GM23248 (cell line): ENCODE measurements at regions not wholly inside any gene's neighbourhood (a gene's known extent, or its start where the extent isn't known, plus 50 kb on each side); places are given as distances from the start of the nearest gene placed in this dataset.

ENCODE experiments used
- DNase-seq: peaks from one replicate; pipeline ENCODE4 v3.0.0-alpha.2; 2015
- H2AFZ ChIP-seq: fragments of 200-600 bp; sonication (generic); 2 replicates; pipeline ENCODE4 v1.6.1; 2016; ENCODE audit warnings: antibody characterized with exemption
- H3F3A ChIP-seq: fragments of 200-600 bp; sonication (generic); 2 replicates; pipeline ENCODE4 v1.6.1; 2016; ENCODE audit warnings: mild to moderate bottlenecking, antibody characterized with exemption, mixed run types; ENCODE audit not compliant: insufficient read depth
- H3K27ac ChIP-seq: fragments of 200-600 bp; sonication (generic); 2 replicates; pipeline ENCODE4 v1.5.1; 2016; ENCODE audit warnings: mild to moderate bottlenecking
- H3K27me3 ChIP-seq: fragments of 200-600 bp; sonication (generic); replicated peaks from 2 replicates; pipeline ENCODE4 v1.6.1; 2016; ENCODE audit warnings: mild to moderate bottlenecking; ENCODE audit not compliant: insufficient read depth
- H3K36me3 ChIP-seq: fragments of 200-600 bp; sonication (generic); 2 replicates; pipeline ENCODE4 v1.6.1; 2016; ENCODE audit warnings: low read depth, mild to moderate bottlenecking
- H3K4me1 ChIP-seq: fragments of 200-600 bp; sonication (generic); 2 replicates; pipeline ENCODE4 v1.6.1; 2016; ENCODE audit warnings: mild to moderate bottlenecking; ENCODE audit not compliant: insufficient read depth
- H3K4me2 ChIP-seq: fragments of 200-600 bp; sonication (generic); one replicate; pipeline ENCODE4 v1.6.1; 2016; ENCODE audit warnings: mild to moderate bottlenecking; ENCODE audit not compliant: unreplicated experiment
- H3K4me3 ChIP-seq: fragments of 200-600 bp; sonication (generic); 2 replicates; pipeline ENCODE4 v1.5.1; 2016; ENCODE audit warnings: mild to moderate bottlenecking
- H3K79me2 ChIP-seq: fragments of 200-600 bp; sonication (generic); 2 replicates; pipeline ENCODE4 v1.6.1; 2016; ENCODE audit warnings: mild to moderate bottlenecking; ENCODE audit not compliant: insufficient read depth
- H3K9ac ChIP-seq: fragments of 200-600 bp; sonication (generic); 2 replicates; pipeline ENCODE4 v1.6.1; 2016; ENCODE audit warnings: mild to moderate bottlenecking
- H3K9me2 ChIP-seq: fragments of 200-600 bp; sonication (generic); 2 replicates; pipeline ENCODE4 v1.6.1; 2016; ENCODE audit warnings: mixed run types, mild to moderate bottlenecking, moderate library complexity; ENCODE audit not compliant: insufficient read depth
- H3K9me3 ChIP-seq: fragments of 200-600 bp; sonication (generic); one replicate; pipeline ENCODE4 v1.6.1; 2017; ENCODE audit warnings: low read depth
- H4K20me1 ChIP-seq: fragments of 200-600 bp; sonication (generic); 2 replicates; pipeline ENCODE4 v1.6.0; 2016; ENCODE audit not compliant: insufficient read depth
- EZH2 ChIP-seq: fragments of 200-600 bp; sonication (generic); IDR thresholded peaks from 2 replicates; pipeline ENCODE4 v1.6.1; 2018; ENCODE audit warnings: antibody characterized with exemption, mild to moderate bottlenecking; ENCODE audit not compliant: insufficient read depth, poor library complexity, severe bottlenecking
- EZH2phosphoT487 ChIP-seq: fragments of 200-600 bp; sonication (generic); IDR thresholded peaks from 2 replicates; pipeline ENCODE4 v1.6.1; 2018; ENCODE audit warnings: antibody characterized with exemption, moderate library complexity, mild to moderate bottlenecking, low read depth; ENCODE audit not compliant: insufficient read depth
- WGBS, 2 experiments: methylation state at CpG; one replicate each; pipeline ENCODE4 v1.1.6; 2015 to 2017; ENCODE audit warnings: low lambda C conversion rate in 2 of 2, low coverage in 1 of 2; ENCODE audit errors: missing lambda C conversion rate in 2 of 2; 5-methylcytosine and 5-hydroxymethylcytosine counted together
- in situ Hi-C: fragments of 300-500 bp; cut with MboI; formaldehyde crosslinking; loops from 2 replicates; pipeline ENCODE4 v1.15.0; 2020

- 8 to 13% methylated on average over 2 of the region's 2 CpGs for WGBS, 2 experiments
- H3K4me1 ChIP-seq: no peaks in the 10 kb centered on the region
- in situ Hi-C loops: no loop called here
Measured at GRCh38 chr6:40128127-40128526, 193.9 kb upstream of the MOCS1 start.

DNA sequence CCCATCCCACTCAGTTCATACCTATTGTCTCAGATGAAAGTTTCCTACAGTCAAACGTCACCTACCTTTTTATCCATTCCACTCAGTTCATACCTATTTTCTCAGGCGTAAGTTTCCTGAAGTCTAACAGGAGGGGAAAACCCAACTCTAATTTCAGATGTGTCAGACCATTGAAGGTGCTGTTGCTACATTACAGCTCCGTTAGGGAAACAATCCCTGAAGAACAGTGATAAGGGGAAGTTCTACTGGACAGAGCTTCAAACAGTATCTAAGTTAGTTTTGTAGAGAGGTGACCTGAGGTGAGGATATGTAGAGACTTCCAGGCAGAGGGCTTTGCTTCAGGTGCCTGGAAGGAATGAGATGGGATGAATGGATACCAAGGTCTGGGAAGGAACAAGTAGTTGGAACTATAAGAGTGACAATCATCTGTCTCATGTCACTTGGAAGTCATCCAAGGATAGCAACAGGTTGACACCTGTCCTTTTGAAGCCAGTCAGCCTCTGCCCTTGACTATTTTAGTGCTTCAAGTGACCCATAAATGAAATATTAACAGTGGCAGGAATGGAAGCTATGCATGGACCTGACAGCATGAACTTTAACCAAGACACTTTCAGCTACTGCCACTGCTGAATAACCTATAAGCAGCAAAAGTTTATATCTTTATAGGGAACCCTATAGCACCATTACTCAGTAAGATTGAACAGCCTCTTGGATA lies 191.6 kb upstream of the MOCS1 start:
- Histone ChIP-seq H2AFZ (no peak overlapping the region), H4K20me1 (no peaks in the 10 kb centered on the region), H3K79me2 (no peaks in the 10 kb centered on the region), H3K27me3 (no peaks in the 10 kb centered on the region), H3K9me2 (no peaks in the 10 kb centered on the region), H3K36me3 (no peaks in the 10 kb centered on the region), H3K9ac (no peak overlapping the region), H3K4me2 (no peak overlapping the region), H3K27ac (no peak overlapping the region), H3K9me3 (no peaks in the 10 kb centered on the region), H3K4me1 (no peaks in the 10 kb centered on the region), H3K4me3 (no peak overlapping the region), H3F3A (no peaks in the 10 kb centered on the region)
- in situ Hi-C loops: no loop called here
- DNase-seq: no peak
- TF ChIP-seq EZH2phosphoT487 (no peak), EZH2 (no peak)
- 25 to 31% methylated on average over 3 of the region's 3 CpGs for WGBS, 2 experiments

More at GRCh38 chr6:40128127-40128526, 193.9 kb upstream of the MOCS1 start:
- H3K27ac ChIP-seq: no peak overlapping the region
- no peak for DNase-seq
- H3F3A ChIP-seq: no peaks in the 10 kb centered on the region
- H2AFZ ChIP-seq: no peak overlapping the region
- no peaks in the 10 kb centered on the region for H3K79me2 ChIP-seq
- no peaks in the 10 kb centered on the region for H3K27me3 ChIP-seq
- no peaks in the 10 kb centered on the region for H4K20me1 ChIP-seq
- H3K36me3 ChIP-seq: no peaks in the 10 kb centered on the region
- TF ChIP-seq EZH2 (no peak), EZH2phosphoT487 (no peak)
- no peaks in the 10 kb centered on the region for H3K9me2 ChIP-seq
- no peak overlapping the region for H3K4me3 ChIP-seq
- no peak overlapping the region for H3K9ac ChIP-seq
- H3K9me3 ChIP-seq: no peaks in the 10 kb centered on the region
- H3K4me2 ChIP-seq: no peak overlapping the region

- no peak for TF ChIP-seq EZH2phosphoT487
- TF ChIP-seq EZH2: no peak
- Histone ChIP-seq H3K27ac (no peak overlapping the region), H3K4me3 (no peak overlapping the region), H3K9me2 (no peaks in the 10 kb centered on the region), H2AFZ (no peak overlapping the region), H3K4me1 (no peaks in the 10 kb centered on the region), H3K4me2 (no peak overlapping the region), H3K79me2 (no peaks in the 10 kb centered on the region), H3K36me3 (no peaks in the 10 kb centered on the region), H3F3A (no peaks in the 10 kb centered on the region), H4K20me1 (no peaks in the 10 kb centered on the region), H3K9me3 (no peaks in the 10 kb centered on the region), H3K9ac (no peak overlapping the region), H3K27me3 (no peaks in the 10 kb centered on the region)
- 26 to 31% methylated on average over 4 of the region's 4 CpGs for WGBS, 2 experiments
- in situ Hi-C loops: no loop called here
- DNase-seq: no peak
Measured at GRCh38 chr6:40124924-40125323, 190.7 kb upstream of the MOCS1 start.

- Histone ChIP-seq H3K9me2 (no peaks in the 10 kb centered on the region), H4K20me1 (no peaks in the 10 kb centered on the region), H3K79me2 (no peaks in the 10 kb centered on the region), H3F3A (no peaks in the 10 kb centered on the region), H3K27me3 (no peaks in the 10 kb centered on the region), H3K27ac (no peak overlapping the region), H2AFZ (no peak overlapping the region), H3K4me3 (no peak overlapping the region), H3K4me2 (no peak overlapping the region), H3K4me1 (no peaks in the 10 kb centered on the region), H3K9ac (no peak overlapping the region), H3K9me3 (no peaks in the 10 kb centered on the region), H3K36me3 (no peaks in the 10 kb centered on the region)
- TF ChIP-seq EZH2 (no peak), EZH2phosphoT487 (no peak)
- 0% methylated on average over 1 of the region's 1 CpG for WGBS, 2 experiments
- in situ Hi-C loops: no loop called here
- DNase-seq: no peak
Measured at GRCh38 chr6:40116832-40117231, 182.6 kb upstream of the MOCS1 start.
